NCI-H526 (cell line): ENCODE measurements at regions not wholly inside any gene's neighbourhood (a gene's known extent, or its start where the extent isn't known, plus 50 kb on each side); places are given as distances from the start of the nearest gene placed in this dataset.
"Not testable (repeated sequence)": the region's sequence is repeated elsewhere in the genome, so short reads cannot be mapped to it uniquely, and the experiment has no call there.

Experiments
- DNase-seq, 2 experiments: peaks; one replicate each; lab custom pipeline; 2025; lab: John Stamatoyannopoulos, UW

DNA sequence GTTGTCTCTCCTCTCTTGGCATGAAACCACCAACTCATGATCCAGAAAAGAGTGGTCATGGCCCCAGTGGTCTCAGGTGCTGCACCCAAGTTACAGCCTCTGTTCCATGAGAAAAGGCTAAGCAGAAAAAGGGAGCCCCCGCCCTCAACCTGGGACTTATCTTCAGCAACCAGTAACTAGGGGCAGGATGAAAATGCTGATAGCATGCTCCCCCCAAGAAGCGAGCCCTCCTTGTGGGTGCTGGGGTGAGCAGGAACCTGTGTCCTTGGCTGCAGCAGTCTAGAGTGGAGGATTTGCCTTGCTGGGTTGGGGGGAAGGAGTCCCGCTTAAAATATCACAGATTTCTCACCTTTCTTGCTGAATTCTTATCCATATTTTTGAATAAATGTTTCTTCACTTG, 490.0 kb downstream of the SUCLG1 start:
- DNase-seq, result no peak

DNA sequence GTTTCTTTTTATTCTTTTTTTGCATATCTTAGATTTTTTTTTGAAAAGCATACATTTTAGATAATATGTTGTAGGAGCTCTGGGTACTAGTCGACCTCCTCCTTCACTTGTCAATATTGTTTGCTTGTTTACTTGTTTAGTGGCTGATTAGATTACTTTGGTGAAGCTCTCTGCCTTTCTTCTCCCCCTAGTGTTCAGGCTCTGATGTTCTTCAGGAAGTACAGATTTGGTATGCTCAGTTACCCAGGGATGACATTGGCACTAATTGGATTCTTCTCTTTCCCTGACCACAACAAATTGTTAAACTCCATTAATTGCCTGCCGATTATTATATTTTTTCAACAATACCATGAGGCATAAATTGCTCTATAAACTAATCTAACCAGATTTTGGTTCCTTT, 491.2 kb downstream of the SUCLG1 start:
- no peak for DNase-seq

DNA sequence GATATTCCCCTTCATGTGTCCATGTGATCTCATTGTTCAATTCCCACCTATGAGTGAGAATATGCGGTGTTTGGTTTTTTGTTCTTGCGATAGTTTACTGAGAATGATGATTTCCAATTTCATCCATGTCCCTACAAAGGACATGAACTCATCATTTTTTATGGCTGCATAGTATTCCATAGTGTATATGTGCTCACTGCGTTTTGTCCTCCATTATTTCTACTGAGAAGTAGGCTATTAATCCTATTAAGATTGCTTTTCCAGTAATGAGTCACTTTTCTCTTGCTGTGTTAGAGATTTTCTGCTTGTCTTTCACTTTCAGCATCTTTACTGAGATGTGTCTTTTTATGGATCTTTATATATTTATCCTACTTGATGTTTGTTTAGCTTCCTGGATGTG, 492.1 kb downstream of the SUCLG1 start:
- DNase-seq, result not testable (repeated sequence)

DNA sequence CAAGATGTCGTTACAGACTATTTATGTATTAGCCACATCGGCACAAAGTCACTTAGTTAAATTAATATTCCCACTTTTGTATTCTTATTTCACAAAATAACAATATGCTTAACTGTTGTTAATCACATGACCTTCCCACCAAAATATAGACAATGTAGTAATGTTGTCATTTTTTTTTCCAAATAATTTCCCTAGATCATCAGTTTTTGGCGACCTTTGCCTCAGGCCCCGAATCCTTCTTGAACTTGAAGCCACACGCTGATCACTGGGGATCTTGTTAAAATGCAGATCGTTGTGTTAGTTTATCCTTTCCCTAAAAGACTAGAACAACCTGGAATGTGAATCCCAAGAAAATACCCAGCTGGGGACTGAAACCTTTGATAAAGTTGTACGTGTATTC, 497.6 kb downstream of the SUCLG1 start:
- no peak for DNase-seq

DNA sequence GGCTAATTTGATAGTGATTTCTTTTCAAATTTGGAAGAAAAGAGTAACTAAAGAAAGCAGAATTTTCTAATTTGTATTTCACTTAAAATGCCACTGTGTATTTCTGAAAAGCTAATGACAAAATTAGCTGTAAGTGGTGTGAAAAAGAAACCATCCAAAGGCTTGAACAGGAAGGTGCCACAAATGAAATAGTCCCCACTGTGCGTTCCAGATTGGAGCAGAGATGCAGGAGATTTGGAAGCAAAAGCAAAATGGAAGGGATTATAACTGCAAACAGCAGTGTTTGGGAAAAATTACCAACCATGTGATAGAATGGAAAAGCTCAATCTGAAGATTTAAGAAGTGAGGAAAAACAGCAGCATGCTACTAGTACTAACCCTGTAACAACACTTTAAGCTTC, 498.7 kb downstream of the SUCLG1 start:
- no peak for DNase-seq

DNA sequence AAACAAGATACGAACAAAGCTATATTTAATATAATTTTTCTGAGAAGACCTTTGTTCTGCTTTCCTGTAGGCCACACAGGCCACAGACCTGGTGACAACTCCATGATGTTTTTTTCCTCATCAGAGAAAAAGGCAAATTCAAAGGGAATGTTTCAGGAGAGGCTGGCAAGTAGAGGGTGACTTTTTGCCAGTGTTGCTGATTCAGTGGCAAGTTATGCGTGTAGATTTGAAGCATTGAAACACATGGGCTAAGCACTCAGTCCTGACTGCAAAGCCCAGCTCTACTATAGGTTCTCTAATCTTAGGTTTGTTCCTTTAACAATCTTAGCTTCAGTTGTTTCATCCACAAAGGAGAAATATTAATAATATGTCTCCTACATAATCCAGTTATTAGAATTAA, 499.8 kb downstream of the SUCLG1 start:
- no peak for DNase-seq

DNA sequence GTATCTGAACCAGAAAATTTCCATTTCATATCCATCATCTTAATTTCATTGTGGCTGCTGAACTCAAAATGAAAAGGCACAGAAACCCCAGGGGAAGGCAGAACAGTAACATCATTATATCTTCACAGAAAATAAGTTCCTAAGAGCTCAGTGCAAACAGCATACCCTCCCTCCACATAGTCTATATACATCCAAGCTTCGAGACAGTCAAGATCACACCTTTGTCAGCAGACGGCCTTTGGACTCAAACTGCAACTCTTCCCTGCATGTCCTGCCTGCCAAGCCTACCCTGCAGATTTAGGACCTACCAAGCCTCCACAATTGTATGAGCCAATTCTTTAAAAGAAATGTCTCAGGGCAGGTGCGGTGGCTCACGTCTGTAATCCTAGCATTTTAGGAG, 502.1 kb downstream of the SUCLG1 start:
- DNase-seq, result no peak

DNA sequence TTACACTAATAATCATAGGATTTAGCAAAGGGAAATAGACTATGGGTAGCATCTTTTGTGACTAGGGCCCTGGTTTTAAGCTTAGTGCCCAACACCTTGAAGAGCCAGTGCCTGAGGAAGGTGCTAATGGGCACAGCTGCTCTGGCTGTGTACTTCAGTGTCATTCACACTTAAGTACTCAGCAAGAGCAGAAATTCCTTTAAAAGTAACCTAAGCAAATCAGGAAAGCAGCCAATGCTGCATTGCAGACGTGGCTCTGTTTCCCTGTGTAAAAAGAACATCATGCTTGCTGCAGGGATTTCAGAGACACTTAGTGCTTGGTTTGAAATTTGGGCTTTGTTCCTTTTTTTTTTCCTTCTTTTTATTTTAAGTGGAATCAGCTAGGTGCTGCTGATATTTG, 505.4 kb downstream of the SUCLG1 start:
- DNase-seq, result no peak

DNA sequence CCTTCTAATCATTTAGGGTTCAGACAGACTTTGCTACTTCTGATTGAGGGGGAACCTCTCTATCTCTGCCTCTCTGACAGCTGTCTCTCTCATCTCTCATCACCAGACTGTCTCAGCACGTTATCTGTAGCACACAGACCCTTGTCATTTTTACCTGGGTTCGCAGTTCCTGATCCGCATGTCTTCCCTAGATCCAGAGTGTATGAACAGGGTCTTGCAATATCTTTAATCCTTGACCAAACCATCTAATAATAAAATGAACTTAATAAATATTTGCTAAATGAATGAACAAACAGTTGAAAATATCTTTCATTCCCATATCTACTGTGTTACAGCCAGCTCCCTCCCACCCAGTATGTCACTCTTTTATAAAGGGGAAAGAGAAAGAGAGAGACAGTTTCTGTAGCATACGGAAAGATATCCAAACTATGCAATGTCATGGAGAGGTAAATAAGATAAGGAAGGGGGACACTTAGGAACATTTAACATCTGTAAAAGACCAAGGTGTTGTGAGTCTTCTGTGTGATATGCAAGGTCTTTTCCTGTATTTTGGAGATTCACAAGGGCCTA, 507.6 kb downstream of the SUCLG1 start:
- no peak for DNase-seq

DNA sequence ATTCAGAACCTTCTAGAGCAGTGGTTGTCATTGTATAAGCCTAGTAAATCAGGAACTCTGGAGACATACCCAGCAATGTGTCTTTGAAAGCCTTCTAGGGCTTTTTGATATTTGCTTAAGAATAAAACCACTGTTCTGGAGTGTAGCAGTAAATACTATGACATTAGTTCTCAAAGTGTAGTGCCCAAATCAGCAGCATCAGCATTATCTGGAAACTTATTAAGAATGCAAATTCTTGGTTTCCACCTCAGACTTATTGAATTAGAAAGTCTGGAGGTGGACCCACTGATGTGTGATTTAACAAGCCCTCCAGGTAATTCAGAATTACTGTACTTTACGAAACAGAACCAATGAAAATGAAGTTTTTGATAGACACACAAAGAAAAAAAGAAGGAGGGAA, 509.7 kb downstream of the SUCLG1 start:
- no peak for DNase-seq

DNA sequence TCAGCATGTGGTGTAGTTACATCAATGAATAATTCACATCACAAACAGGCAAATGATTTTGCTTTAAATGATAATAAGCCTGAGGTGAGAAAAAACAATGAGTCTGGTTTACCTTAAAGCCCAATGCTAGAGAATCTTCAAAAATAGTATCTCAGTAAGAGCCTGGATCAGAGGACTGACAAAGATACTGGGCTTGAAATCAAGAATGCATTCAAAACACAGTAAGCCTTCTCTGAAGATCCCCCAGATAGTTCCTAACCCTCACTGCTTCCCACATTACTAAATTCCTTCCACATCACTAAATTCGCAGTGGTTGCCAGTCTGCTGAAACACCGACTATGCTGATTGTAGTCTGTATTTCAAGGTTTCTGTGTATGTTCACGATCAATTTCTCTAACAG, 514.9 kb downstream of the SUCLG1 start:
- no peak for DNase-seq

DNA sequence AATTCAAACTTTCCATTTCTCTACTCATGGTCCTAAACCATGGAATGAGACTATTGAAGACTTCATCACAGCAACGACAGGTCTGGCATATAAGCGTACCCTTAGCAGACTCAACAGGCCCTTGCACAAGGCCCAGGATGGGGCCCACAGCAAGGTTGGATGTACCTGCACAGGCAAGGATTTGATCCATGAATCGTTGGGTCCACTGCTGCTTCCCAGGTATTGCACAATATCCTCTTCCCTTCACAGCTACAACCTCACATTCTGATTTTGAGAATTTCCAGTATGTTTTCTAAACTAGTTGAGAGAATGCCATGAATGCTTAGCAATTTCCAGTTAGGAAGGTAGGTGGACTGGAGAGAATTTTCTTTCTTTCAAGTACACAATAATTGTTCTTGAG, 515.8 kb downstream of the SUCLG1 start:
- DNase-seq, result no peak

DNA sequence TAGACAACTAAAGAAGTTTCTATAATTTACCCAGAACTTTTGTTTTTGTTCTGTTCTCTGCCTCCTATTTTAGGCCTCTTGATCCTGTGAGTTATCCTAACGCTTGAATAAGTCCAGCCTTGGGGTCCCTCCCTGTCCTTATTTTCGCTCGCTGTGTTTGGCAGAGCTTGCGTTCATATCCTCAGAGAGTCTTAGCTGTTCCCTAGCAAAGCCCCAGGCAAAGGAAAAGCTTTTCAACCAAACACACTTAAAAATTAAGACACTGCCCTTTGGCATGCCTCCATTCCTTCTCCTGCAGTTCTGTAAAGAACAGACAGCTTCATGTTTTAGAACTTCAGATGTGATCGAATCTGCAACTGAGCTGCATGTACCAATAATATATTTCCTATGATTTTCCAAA, 517.2 kb downstream of the SUCLG1 start:
- no peak for DNase-seq

DNA sequence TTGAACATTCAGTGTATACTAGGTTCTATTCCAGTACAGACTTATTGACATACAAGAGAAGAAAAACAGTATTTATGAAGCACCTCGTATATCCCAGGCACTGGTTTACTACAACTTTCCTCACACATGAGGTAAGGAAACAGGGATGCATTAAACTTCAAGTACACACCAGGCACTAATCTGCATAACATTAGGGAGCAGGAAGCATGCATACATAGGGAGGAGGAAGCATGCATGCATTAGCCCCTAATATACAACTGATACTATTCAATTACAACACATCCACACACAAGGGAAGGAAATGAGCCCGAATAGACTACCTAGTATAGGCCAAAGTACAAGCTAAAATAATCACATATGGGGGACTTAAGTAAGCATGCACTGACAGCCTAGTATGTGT, 525.3 kb downstream of the SUCLG1 start:
- DNase-seq, result no peak

DNA sequence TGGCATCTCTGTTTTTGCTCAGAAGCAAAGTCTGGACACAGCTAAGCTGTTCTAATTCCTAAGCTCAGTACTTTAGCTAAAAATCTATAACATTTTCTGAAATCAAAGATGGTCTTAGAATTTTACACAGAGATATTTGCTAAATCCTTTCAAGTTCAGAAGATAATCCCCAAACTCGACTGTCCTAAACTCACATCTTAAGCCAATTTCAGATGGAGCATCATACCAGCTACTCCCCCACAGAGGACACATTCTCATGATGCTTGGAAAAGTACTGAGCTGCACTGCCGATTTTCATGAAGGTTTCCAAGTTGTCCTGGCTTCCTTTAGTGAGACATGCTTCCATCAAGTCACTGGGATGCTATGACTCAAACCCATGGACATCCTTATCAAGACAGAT, 535.5 kb downstream of the SUCLG1 start:
- no peak for DNase-seq

DNA sequence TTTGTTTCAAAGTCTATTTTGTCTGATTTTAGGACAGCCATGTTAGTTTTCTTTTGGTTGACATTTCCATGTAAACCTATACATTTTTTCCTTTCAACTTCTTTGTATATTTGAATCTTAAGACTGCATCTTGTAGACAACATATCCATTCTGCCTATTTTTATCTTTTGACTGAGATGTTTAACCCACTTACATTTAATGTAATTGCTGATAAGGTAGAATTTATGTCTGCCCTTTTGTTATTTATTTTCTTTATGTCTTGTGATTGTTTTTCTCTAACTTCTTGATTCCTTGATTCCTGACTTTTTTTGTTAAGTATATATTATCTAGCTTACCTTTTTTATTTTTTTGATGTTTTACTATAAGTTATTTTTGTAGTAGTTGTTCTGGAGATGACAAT, 542.5 kb downstream of the SUCLG1 start:
- DNase-seq, result no peak

DNA sequence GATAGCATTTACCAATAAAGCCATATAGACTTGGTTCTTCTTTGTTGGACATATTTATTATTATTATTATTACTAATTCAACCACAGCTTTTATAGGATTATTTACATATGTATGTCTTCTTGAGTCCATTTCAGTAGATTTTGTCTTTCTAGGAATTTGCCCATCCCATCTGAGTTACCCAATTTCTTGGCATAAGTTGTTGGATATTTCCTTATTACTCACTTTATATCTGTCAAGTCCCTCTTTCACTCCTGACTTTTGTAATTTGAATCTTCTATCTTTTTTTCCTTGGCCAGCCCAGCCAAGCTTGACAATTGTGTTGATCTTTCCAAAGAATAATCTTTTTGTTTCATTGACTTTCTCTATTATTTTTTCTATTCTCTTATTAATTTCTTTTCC, 543.7 kb downstream of the SUCLG1 start:
- DNase-seq, result no peak

DNA sequence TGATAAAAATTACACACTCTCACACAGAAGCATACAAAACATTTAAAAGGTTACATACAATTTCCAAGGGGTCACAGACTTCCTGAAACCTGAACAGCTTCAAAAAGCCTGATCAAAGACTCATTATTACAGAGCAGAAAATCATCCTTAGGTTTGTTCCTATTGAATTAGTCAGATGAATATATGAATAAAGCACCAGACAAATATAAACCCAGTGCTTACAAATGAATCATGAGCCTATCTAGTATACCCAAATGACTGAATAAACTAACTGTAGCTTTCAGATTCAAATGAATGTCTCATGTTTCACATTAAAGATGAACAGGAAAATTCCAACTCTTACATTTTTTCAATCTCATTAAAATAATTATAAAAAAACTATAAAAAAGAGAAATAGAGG, 550.3 kb downstream of the SUCLG1 start:
- DNase-seq, result no peak

DNA sequence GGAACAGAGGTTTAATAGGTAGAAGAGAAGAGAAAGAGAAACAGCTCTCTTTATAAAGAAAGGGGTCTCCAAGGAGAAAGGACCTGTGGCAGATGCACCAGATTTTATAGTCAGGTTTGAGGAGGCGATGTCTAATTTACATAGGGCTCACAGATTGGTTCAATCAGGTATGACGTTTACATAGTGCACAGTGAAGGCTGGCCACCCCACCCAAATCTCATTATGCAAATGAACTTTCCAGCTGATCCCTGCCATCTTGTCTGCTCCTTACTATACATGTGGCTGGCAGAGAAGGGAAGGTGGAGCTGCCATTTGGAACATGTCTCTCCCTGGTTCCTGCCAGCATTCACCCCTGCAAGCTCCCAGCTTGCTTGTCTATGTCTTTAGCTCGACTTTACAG, 557.8 kb downstream of the SUCLG1 start:
- no peak for DNase-seq

DNA sequence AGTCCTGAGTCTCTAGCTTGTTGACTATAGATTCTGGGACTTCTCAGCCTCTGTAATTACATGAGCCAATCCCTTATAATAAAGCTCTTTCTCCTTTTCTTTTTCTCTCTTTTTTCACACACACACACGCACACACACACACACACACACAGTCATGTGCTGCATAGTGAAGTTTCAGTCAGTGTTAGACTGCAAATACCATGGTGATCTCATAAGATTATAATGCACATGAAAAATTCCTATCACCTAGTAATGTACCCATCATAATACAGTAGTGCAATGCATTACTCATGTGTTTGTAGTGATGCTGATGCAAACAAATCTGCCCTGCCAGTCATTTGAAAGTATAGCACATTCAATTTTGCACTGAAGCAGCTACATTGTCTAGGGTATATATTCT, 558.2 kb downstream of the SUCLG1 start:
- no peak for DNase-seq

DNA sequence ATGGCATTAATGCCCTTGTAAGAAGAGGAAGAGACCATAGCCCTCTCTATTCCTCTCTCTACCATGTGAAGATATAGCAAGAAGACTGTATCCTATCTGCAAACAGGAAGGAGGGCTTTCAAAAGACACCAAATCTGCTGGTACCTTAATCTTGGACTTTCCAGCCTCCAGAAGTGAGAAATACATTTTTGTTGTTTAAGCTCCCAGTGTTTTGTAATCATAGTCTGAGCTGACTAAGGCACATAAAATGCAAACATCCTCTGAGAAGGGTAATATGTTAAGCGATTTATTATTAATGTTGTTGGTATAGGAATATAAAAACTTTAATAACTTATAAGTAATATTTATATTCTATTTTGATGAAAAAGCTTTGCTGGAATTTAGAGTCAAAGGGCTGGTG, 559.8 kb downstream of the SUCLG1 start:
- DNase-seq, result no peak

DNA sequence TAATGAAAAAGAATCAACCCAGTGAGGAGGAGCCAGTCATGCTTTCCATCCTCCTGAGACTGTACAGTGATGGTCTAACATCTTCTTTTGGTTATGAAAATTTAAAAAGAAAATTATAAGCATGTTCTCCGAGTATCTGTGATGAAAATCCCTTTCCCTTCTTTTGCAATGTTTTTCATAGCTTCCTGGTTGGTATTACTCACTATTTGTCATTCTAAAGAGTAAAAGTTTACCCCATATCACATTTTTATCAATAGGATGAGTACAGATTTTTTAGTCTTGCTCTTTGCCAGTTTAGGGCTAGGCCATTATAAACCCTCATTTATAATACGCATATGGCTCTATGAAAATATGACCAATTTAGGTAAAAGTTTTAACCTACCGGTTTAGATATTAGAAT, 564.1 kb downstream of the SUCLG1 start:
- no peak for DNase-seq

DNA sequence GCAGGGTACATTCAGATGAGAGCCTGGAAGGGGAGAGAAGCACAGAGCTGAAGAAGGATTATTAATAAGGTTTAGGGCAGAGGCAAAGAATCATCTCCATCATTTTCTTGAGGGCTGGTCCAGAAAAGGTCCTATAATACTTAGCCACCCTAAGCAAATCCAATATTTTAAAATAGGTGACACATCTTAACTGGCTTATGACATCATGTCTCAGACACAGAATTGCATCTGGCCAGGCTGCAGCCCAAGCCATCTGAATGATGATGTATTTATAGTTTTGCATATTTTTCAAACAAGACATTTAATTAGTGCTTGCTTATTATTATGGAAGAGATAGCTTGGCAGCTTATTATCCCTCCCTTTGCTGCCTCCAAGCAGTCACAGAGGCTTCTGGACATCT, 571.3 kb downstream of the SUCLG1 start:
- DNase-seq, result no peak

DNA sequence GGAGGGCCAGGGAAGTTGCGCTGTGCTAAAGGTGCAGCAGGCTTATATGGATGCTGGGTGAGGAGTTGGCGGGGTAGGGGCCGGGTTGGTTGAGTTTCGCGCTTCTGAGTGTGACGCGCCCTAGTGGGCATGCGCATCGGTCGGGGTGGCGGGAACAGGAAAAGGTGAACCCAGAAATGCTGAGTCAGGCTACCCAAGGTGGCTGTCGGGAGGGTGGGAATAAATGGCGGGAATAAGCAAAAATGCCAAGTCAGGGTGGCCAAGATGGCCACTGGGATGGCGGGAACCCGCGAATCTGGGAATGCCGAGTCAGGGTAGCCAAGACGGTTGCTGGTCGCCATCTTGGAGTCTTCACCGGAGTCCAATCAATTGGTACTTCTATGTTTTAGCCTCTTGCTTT, 580.0 kb downstream of the SUCLG1 start:
- no peak for DNase-seq

DNA sequence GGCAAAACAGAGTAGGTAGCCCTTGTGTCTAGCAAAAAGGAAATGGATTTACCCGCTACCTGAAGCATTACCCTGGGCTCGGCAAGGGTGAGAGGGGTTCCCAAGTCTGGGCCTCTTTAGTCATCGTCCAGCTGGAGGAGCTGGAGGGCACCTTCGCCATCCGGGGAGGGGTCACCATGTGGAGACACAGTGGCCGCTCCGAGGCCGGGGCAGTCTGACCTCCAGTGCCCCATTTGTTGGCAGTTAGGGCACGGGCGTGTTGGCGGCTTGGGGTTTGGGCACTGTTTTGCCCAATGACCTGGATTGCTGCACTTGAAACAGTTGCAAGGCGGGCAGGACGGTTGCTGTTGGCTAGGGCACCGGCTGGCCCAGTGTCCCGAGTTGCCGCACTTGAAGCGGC, 581.8 kb downstream of the SUCLG1 start:
- DNase-seq, result not testable (repeated sequence)
